ENCODE measurements at regions not wholly inside any gene's neighbourhood (a gene's known extent, or its start where the extent isn't known, plus 50 kb on each side); places are given as distances from the start of the nearest gene placed in this dataset.

- TF ChIP-seq POLR2A (IDR thresholded peaks at IDR 0.05) (no peak), CTCF (IDR thresholded peaks at IDR 0.05) (no peak)
These were observed 376.2 kb upstream of the TPK1 start for GRCh38 chr7:145212050-145212449.
